Activated CD8-positive, alpha-beta memory T cell treated with anti-CD3 and anti-CD28 coated beads, Interleukin-2, amount 10 ng/mL, durations not matched to agents 7 days and 5 days (primary cell): ENCODE measurements at regions not wholly inside any gene's neighbourhood (a gene's known extent, or its start where the extent isn't known, plus 50 kb on each side); places are given as distances from the start of the nearest gene placed in this dataset.

Experiments
- ATAC-seq: fragments of 150-1000 bp; cut with Tn5 transposase; one replicate; pipeline ENCODE4 v1.10.0; 2021; ENCODE audit warnings: moderate library complexity
- CTCF ChIA-PET: fragments of 350-600 bp; sonication (Branson Sonifier 250); formaldehyde crosslinking; loops from one replicate; lab custom pipeline; 2021; ENCODE audit warnings: antibody characterized with exemption; lab: Charles Lee
- DNase-seq: peaks from one replicate; pipeline ENCODE4 v3.0.0-alpha.2; 2020
- H3K27ac Mint-ChIP-seq: one replicate; pipeline ENCODE4 v1.8.0; 2021; ENCODE audit warnings: mild to moderate bottlenecking, mixed read lengths
- H3K27me3 Mint-ChIP-seq: one replicate; pipeline ENCODE4 v1.8.0; 2021; ENCODE audit warnings: mixed read lengths
- H3K36me3 Mint-ChIP-seq: one replicate; pipeline ENCODE4 v1.8.0; 2021; ENCODE audit warnings: mild to moderate bottlenecking, mixed read lengths
- H3K4me1 Mint-ChIP-seq: one replicate; pipeline ENCODE4 v1.8.0; 2021; ENCODE audit warnings: mixed read lengths
- H3K4me3 Mint-ChIP-seq: one replicate; pipeline ENCODE4 v1.8.0; 2021; ENCODE audit warnings: mild to moderate bottlenecking, moderate library complexity, mixed read lengths
- H3K9me3 Mint-ChIP-seq: one replicate; pipeline ENCODE4 v1.8.0; 2022; ENCODE audit warnings: low read depth, mixed read lengths

DNA sequence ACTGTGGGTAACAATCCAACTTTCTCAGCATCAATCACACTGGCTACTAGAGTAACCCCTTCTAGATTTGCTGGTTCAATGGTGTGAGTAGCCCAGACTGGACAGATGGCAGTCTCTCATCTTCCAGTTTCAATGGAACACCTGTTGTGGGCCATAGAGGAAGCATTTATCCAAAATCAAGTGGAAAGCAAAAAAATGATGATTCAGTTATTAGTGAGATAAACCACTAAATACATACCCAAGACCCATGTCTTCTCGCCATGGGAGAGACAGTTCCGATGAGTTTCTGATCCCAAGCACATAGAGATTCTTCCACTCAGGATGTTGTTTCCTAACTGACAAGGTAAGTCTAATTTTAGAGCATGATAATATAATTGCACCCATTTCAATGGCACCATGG lies 194.0 kb downstream of the IRS1 start:
- CTCF ChIA-PET = no interaction called here
- ATAC-seq (no peak), DNase-seq (no peak)
- peaks cover 4% of the 10 kb centered on the region for H3K36me3 Mint-ChIP-seq
- H3K27me3 Mint-ChIP-seq = peaks cover 16% of the 10 kb centered on the region
- no peak overlapping the region for H3K4me3 Mint-ChIP-seq
- no peak overlapping the region for H3K27ac Mint-ChIP-seq
- H3K4me1 Mint-ChIP-seq = peaks cover 13% of the 10 kb centered on the region
- H3K9me3 Mint-ChIP-seq = peaks cover 6% of the 10 kb centered on the region

DNA sequence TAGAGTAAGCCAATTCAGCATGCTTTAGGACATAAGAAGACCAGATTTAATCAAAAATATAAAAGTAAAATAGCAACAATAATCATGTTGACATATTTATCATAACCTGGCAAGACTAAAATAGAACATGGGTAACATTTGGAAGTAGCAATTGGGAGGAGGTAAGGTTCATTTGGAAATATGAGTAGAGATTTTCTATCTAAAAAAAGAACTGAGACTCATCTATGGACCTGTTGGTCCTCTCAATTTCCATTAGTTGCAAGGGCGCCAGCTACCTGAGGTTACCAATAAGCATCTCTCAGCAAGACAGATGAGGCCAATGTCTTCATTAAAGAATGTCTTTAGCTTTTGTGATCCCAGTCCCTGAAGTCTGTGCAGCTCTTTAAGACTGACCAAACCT lies 196.0 kb downstream of the IRS1 start:
- Mint-ChIP-seq H3K27ac (no peak overlapping the region), H3K36me3 (peaks cover 4% of the 10 kb centered on the region), H3K27me3 (peaks cover 20% of the 10 kb centered on the region), H3K4me1 (peaks cover 5% of the 10 kb centered on the region), H3K9me3 (peaks cover 6% of the 10 kb centered on the region), H3K4me3 (no peak overlapping the region)
- DNase-seq (no peak), ATAC-seq (no peak)
- CTCF ChIA-PET = no interaction called here

DNA sequence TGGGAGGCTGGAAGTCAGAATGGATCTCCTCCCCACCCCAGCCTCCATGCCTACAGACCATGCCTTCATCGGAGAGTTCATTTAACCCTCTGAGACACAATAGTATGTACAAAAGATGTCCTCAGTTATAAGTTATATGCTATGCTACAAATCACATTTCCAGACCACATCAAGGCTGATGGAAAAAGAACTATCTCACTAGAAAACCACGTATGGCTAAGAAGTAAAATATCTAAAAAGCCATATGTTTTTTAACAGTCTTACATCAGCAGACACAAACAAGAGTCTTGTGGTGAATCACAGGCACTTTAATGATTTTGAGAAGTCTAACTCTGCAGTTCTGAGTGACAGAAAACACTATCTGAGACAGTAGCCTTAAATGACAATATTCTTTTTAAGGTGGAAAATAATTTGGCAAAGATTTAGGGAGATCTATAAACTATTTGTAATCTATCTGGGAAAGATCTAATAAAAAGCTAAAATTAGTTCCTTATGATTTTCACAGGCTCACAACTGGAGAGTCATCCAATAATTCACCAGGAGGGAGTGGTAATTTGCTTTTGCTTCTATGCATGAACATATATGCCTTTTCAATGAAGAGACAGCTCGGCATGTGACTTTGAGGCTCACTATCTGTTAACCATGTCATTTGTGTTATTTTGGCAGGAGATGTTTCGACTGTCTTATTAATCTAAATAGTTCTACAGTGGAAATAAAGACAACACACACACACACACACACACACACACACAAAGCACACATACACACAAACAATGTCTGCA lies 197.5 kb downstream of the IRS1 start:
- no peaks in the 10 kb centered on the region for H3K4me1 Mint-ChIP-seq
- DNase-seq (no peak), ATAC-seq (no peak)
- CTCF ChIA-PET = no interaction called here
- peaks cover 6% of the 10 kb centered on the region for H3K9me3 Mint-ChIP-seq
- H3K27ac Mint-ChIP-seq = no peak overlapping the region
- H3K36me3 Mint-ChIP-seq = no peaks in the 10 kb centered on the region
- no peak overlapping the region for H3K4me3 Mint-ChIP-seq
- peaks cover 29% of the 10 kb centered on the region for H3K27me3 Mint-ChIP-seq

DNA sequence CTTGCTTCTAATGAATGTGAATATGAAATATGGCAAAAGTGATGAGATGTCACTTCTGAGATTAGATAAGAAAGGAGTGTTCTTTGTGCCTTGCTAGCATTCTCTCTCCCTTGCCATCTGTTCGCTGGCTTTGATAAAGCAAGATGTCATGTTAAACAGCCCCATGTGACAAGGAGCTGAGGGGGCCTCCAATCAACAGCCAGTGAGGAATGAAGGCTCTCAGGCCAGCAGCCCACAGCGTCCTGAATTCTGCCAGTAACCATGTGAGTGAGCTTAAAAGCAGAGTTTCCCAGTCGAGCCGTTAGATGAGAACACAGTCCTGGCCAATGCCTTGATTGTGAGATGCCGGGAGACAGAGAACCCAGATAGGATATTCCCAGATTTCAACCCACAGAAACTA lies 198.8 kb downstream of the IRS1 start:
- Mint-ChIP-seq H3K4me3 (no peak overlapping the region), H3K9me3 (peaks cover 2% of the 10 kb centered on the region), H3K4me1 (no peaks in the 10 kb centered on the region), H3K36me3 (no peaks in the 10 kb centered on the region), H3K27me3 (peaks cover 29% of the 10 kb centered on the region), H3K27ac (no peak overlapping the region)
- no peak for ATAC-seq
- CTCF ChIA-PET = no interaction called here
- no peak for DNase-seq

DNA sequence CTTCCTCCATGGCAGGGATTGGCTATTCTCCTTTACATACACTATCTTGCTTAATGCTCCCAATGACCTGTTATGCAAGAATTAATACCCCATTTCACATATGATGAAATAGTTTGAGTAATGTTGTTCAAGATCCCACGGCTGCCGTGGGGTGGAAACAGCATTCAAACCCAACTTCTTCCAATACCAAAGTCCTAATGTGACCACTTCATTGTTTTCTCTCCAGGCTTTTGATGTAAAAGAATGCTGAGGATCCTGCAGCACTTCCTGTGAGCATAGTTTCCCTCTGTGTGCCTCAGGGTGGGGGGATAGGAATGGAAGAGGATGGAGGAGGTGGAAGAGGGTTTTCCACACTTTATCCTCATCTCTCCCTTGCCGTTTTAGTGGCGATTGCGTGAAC lies 199.4 kb downstream of the IRS1 start:
- CTCF ChIA-PET = no interaction called here
- no peak for DNase-seq
- Mint-ChIP-seq H3K4me3 (no peak overlapping the region), H3K9me3 (no peaks in the 10 kb centered on the region), H3K27ac (no peak overlapping the region), H3K4me1 (no peaks in the 10 kb centered on the region), H3K36me3 (no peaks in the 10 kb centered on the region), H3K27me3 (peaks cover 29% of the 10 kb centered on the region)
- no peak for ATAC-seq

DNA sequence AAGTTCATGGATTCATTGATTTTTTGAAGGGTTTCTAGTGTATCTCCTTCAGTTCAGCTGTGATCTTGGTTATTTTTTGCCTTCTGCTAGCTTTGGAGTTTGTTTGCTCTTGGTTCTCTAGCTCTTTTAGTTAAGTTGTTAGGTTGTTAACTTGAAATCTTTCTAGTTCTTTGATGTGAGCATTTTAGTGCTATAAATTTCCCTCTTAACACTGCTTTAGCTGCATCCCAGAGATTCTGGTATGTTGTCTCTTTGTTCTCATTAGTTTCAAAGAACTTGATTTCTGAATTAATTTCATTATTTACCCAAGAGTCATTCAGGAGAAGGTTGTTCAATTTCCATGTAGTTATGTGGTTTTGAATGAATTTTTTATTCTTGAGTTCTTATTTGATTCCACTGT lies 210.6 kb downstream of the IRS1 start:
- Mint-ChIP-seq H3K36me3 (no peaks in the 10 kb centered on the region), H3K27ac (no peak overlapping the region), H3K27me3 (peaks cover 10% of the 10 kb centered on the region), H3K4me3 (no peak overlapping the region), H3K9me3 (no peaks in the 10 kb centered on the region), H3K4me1 (no peaks in the 10 kb centered on the region)
- CTCF ChIA-PET = no interaction called here
- ATAC-seq = no peak
- DNase-seq = no peak

DNA sequence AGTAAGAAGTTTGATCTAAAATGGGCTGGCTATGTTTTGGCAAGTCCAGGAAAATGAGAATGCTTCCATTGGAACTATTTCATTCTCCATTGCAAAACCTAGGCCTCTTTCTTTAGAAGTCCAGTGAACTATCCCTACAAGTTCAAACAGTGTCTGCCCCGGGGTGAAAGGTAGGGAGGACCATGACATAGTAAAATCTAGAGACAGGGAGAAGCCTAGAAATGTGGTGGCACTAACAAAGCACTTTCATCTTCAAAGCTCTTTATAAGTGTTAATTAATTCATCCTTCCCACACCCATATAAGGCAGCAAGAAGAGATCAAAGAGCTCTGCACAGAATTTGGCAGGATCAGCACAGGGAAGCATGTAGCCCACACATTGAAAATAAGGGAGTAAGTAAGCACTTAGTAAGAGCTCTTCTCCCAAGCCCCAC lies 214.5 kb downstream of the IRS1 start:
- H3K9me3 Mint-ChIP-seq = no peaks in the 10 kb centered on the region
- DNase-seq = no peak
- no peak for ATAC-seq
- CTCF ChIA-PET = no interaction called here
- H3K27me3 Mint-ChIP-seq = peaks cover 28% of the 10 kb centered on the region
- H3K36me3 Mint-ChIP-seq = no peaks in the 10 kb centered on the region
- H3K27ac Mint-ChIP-seq = no peak overlapping the region
- H3K4me1 Mint-ChIP-seq = no peaks in the 10 kb centered on the region
- no peak overlapping the region for H3K4me3 Mint-ChIP-seq

DNA sequence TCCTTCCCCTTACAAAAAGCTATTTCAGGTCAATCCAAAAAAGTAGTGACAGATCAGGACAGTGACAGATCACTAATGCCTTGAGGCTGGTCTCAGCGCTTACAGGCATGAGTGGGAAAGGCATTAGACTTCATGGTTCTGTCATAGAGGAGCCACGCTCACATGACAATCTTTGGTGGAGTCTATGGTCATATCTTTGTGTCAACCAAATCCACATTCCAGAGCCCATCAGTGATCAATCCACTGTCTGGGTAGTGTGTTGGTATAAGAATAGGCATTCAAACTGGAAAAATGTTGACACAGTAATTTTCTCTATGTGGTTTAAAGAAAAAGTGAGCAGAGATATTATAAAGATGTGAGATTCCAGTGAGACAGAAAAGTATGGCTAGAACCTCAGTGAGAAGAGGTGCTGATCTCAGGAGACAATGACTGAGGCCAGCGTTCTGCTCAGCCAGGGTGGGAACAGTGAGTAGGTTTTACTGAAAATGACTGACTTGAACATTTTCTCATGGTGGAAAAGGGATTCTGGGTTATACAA lies 215.0 kb downstream of the IRS1 start:
- CTCF ChIA-PET = no interaction called here

DNA sequence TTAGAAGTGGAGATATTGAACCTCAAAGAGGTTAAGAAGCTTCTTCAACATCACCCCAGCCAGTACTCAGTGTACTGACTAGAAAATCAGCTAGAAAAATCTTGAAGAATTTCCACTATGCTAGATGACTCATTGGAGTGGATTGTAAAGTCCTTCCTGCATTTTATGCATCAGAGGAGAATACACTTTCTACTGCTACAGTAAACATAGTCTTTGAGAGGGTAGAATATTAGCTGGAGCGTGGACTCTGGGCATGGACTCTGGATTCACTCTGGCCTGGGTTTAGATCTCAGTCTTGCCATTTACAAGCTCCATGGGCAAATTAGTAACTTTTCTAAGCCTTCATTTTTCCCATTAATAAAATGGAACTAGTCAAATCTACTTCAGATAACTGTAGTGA lies 215.9 kb downstream of the IRS1 start:
- ATAC-seq = no peak
- no peak overlapping the region for H3K27ac Mint-ChIP-seq
- CTCF ChIA-PET = interaction anchor here (0.5 kb wide), 1 partner anchor 421 kb away, joined by 3 read pairs; no protein-coding TSS in a partner anchor
- H3K4me3 Mint-ChIP-seq = no peak overlapping the region
- H3K36me3 Mint-ChIP-seq = no peaks in the 10 kb centered on the region
- peaks cover 28% of the 10 kb centered on the region for H3K27me3 Mint-ChIP-seq
- no peaks in the 10 kb centered on the region for H3K9me3 Mint-ChIP-seq
- H3K4me1 Mint-ChIP-seq = no peaks in the 10 kb centered on the region
- no peak for DNase-seq

More for the DNA sequence above, 215.0 kb downstream of the IRS1 start:
- Mint-ChIP-seq H3K36me3 (no peaks in the 10 kb centered on the region), H3K9me3 (no peaks in the 10 kb centered on the region), H3K27me3 (peaks cover 28% of the 10 kb centered on the region), H3K4me3 (no peak overlapping the region), H3K4me1 (no peaks in the 10 kb centered on the region), H3K27ac (no peak overlapping the region)
- ATAC-seq (no peak), DNase-seq (no peak)

DNA sequence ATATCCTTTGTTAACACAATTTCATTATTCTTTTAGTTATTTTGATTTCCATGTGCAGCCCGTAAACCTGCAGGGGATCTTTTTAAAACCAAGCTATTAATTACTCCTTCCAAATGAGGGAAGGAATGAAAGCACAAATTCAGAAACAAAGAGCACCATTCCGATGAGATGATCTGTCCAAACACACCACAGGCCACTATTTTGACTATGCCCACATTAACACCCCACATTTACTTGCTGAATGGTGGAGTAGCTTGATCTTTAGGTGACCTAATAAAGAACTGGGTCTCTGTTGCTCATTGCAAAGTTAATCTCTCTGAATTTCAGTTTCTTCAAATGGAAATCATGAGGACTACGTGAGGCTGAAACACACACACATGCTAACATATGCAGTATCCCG lies 218.0 kb downstream of the IRS1 start:
- Mint-ChIP-seq H3K27ac (no peak overlapping the region), H3K36me3 (no peaks in the 10 kb centered on the region), H3K27me3 (peaks cover 28% of the 10 kb centered on the region), H3K9me3 (no peaks in the 10 kb centered on the region), H3K4me1 (no peaks in the 10 kb centered on the region), H3K4me3 (no peak overlapping the region)
- DNase-seq = no peak
- CTCF ChIA-PET = no interaction called here
- ATAC-seq = no peak

DNA sequence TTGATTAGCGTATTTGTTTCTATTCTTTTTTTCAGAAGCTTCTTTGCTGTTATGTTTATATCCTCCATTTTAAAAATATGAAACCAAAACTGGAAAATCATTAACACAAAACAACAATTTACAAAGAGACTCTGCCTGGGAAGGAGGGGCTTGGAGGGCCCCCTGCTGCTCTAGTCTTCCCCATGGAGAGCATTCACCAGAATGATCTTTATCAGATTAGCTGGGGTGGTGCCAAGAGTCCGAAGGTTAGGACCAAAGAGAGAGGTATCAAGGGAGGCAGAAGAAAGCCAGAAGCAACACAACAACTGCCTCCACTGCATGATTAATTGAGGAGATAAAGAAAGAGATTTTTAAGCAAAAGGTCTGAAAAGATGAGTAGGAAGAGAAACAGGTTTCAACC lies 218.6 kb downstream of the IRS1 start:
- Mint-ChIP-seq H3K4me1 (no peaks in the 10 kb centered on the region), H3K27me3 (peaks cover 25% of the 10 kb centered on the region), H3K4me3 (no peak overlapping the region), H3K9me3 (no peaks in the 10 kb centered on the region), H3K36me3 (no peaks in the 10 kb centered on the region), H3K27ac (no peak overlapping the region)
- DNase-seq = no peak
- ATAC-seq = no peak
- CTCF ChIA-PET = no interaction called here

DNA sequence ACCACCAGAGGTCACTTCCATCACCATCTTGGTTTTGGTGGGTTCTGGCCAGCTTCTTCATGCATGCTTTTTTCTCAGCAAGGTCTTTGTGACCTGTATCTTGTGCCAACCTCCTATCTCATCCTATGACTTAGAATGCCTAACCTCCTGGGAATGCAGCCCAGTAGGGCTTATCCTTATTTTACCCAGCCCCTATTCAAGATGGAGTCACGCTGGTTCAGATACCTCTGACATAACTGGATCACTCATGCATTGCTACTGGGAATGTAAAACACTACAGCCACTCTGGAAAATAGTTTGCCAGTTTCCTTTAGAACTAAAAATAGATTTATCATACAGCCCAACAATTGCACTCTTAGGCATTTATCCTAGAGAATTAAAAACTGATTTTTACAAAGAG lies 219.2 kb downstream of the IRS1 start:
- CTCF ChIA-PET = no interaction called here

DNA sequence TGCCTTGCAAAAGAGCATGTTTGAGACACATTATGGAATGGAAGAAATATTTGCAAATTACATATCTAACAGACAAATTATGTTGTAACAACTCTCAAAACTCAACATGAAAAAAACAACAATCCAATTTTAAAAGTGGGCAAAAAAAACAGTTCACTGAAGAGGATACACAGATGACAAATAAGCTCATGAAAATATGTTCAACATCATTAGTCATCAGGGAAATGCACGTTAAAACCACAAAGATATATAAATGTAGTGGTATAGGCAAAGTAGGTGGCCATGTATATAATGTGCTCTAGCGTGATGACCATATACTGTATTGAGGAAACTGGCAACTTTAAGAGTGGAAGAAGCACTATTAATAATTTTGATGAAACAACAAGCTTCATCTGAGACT lies 220.1 kb downstream of the IRS1 start:
- Mint-ChIP-seq H3K36me3 (no peaks in the 10 kb centered on the region), H3K27me3 (peaks cover 22% of the 10 kb centered on the region), H3K4me3 (no peak overlapping the region), H3K27ac (no peak overlapping the region), H3K4me1 (no peaks in the 10 kb centered on the region), H3K9me3 (no peaks in the 10 kb centered on the region)
- no peak for DNase-seq
- ATAC-seq = no peak
- CTCF ChIA-PET = no interaction called here

More for the DNA sequence above, 219.2 kb downstream of the IRS1 start:
- no peaks in the 10 kb centered on the region for H3K36me3 Mint-ChIP-seq
- H3K4me3 Mint-ChIP-seq = no peak overlapping the region
- no peaks in the 10 kb centered on the region for H3K9me3 Mint-ChIP-seq
- ATAC-seq = no peak
- DNase-seq = no peak
- H3K27ac Mint-ChIP-seq = no peak overlapping the region
- peaks cover 25% of the 10 kb centered on the region for H3K27me3 Mint-ChIP-seq
- H3K4me1 Mint-ChIP-seq = no peaks in the 10 kb centered on the region

DNA sequence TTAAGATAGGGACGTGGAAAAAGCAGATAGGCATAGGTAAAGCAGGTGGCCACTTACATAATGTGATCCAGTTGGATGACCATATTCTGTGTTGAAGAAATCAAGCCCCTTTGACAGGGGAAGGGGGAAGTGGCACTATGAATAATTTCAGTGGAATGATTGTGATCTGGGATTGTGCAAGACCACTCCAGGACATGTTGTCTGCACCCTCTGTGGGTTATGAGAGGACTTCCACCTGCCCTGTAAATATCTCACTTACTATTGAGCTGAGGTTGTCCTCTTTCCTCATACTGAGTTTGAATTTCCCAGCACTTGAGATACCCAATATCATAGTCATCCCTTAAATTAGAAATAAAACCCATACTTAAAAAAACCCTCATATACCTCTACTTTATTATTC lies 220.7 kb downstream of the IRS1 start:
- Mint-ChIP-seq H3K27me3 (peaks cover 22% of the 10 kb centered on the region), H3K36me3 (no peaks in the 10 kb centered on the region), H3K9me3 (no peaks in the 10 kb centered on the region), H3K4me3 (no peak overlapping the region), H3K27ac (no peak overlapping the region), H3K4me1 (no peaks in the 10 kb centered on the region)
- DNase-seq (no peak), ATAC-seq (no peak)
- CTCF ChIA-PET = no interaction called here
